SK-N-SH (cell line): ENCODE measurements at regions not wholly inside any gene's neighbourhood (a gene's known extent, or its start where the extent isn't known, plus 50 kb on each side); places are given as distances from the start of the nearest gene placed in this dataset.

ENCODE experiments used
- CTCF ChIA-PET: fragments of 300-600, 350-600 bp; formaldehyde crosslinking; extraction: SDS; loops from one replicate; lab custom pipeline; 2021; lab: Yijun Ruan, JAX
- POLR2A ChIA-PET: fragments of 350-600 bp; sonication (Branson Sonifier 250); formaldehyde crosslinking; extraction: SDS; loops from one replicate; lab custom pipeline; 2020; ENCODE audit warnings: antibody characterized with exemption, inconsistent platforms; lab: Yijun Ruan, JAX
- DNase-seq: peaks from one replicate; pipeline ENCODE4 v3.0.0; 2012
- H2AFZ ChIP-seq: fragments of 200-600 bp; sonication (generic); 2 replicates; pipeline ENCODE4 v1.8.1; 2016; ENCODE audit warnings: antibody characterized with exemption, mild to moderate bottlenecking, low read depth
- H3F3A ChIP-seq: fragments of 200-600 bp; sonication (generic); replicated peaks from 2 replicates; pipeline ENCODE3; 2016; ENCODE audit warnings: antibody characterized with exemption, mild to moderate bottlenecking; ENCODE audit not compliant: insufficient read depth
- H3K27ac ChIP-seq, 2 experiments: fragments of 200-500 bp in 1 of 2; fragments of 200-600 bp in 1 of 2; sonication (Bioruptor generic) in 1 of 2; sonication (generic), shearing (Covaris generic) in 1 of 2; 2 replicates each; pipeline versions ENCODE4 v1.5.1 to v1.6.1; 2014 to 2016; ENCODE audit warnings: low read depth in 2 of 2, inconsistent platforms in 1 of 2, low read length in 1 of 2, mild to moderate bottlenecking in 1 of 2, mixed read lengths in 1 of 2
- H3K27me3 ChIP-seq: fragments of 200-600 bp; sonication (generic), shearing (Covaris generic); 2 replicates; pipeline ENCODE4 v1.6.1; 2016; ENCODE audit warnings: mixed run types; ENCODE audit not compliant: insufficient read depth
- H3K36me3 ChIP-seq, 2 experiments: fragments of 200-500 bp in 1 of 2; fragments of 200-600 bp in 1 of 2; sonication (Bioruptor generic) in 1 of 2; sonication (generic) in 1 of 2; replicated peaks in 1 of 2; 2 replicates each; pipeline versions ENCODE3 to v1.5.1; 2014 to 2016; ENCODE audit warnings: low read length in 1 of 2, mild to moderate bottlenecking in 1 of 2; ENCODE audit not compliant: insufficient read depth in 2 of 2, control insufficient read depth in 1 of 2
- H3K4me1 ChIP-seq, 2 experiments: fragments of 200-500 bp in 1 of 2; fragments of 200-600 bp in 1 of 2; sonication (Bioruptor generic) in 1 of 2; sonication (generic), shearing (Covaris generic) in 1 of 2; 2 replicates each; pipeline versions ENCODE4 v1.5.1 to v1.6.1; 2014 to 2016; ENCODE audit warnings: low read depth in 1 of 2, low read length in 1 of 2, mixed run types in 1 of 2; ENCODE audit not compliant: insufficient read depth in 2 of 2, control insufficient read depth in 1 of 2
- H3K4me2 ChIP-seq: fragments of 200-600 bp; sonication (generic), shearing (Covaris generic); 2 replicates; pipeline ENCODE4 v1.6.1; 2017; ENCODE audit warnings: mixed run types
- H3K4me3 ChIP-seq, 2 experiments: fragments of 200-500 bp in 1 of 2; fragments of 200-600 bp in 1 of 2; sonication (Bioruptor generic) in 1 of 2; sonication (generic), shearing (Covaris generic) in 1 of 2; 2 replicates each; pipeline versions ENCODE4 v1.5.1 to v1.8.1; 2014 to 2016; ENCODE audit warnings: low read depth in 2 of 2, inconsistent platforms in 1 of 2, low read length in 1 of 2, mild to moderate bottlenecking in 1 of 2, mixed read lengths in 1 of 2, moderate library complexity in 1 of 2
- H3K79me2 ChIP-seq: fragments of 200-600 bp; sonication (generic); 2 replicates; pipeline ENCODE4 v1.8.1; 2017; ENCODE audit warnings: mild to moderate bottlenecking; ENCODE audit not compliant: insufficient read depth
- H3K9ac ChIP-seq: fragments of 200-600 bp; sonication (generic); 2 replicates; pipeline ENCODE4 v1.6.1; 2017; ENCODE audit warnings: mixed run types
- H3K9me2 ChIP-seq: fragments of 200-600 bp; sonication (generic); 2 replicates; pipeline ENCODE4 v1.6.1; 2017; ENCODE audit warnings: mixed run types
- H3K9me3 ChIP-seq: fragments of 200-600 bp; sonication (generic); 2 replicates; pipeline ENCODE4 v1.6.1; 2017; ENCODE audit warnings: mixed run types, mild to moderate bottlenecking, moderate library complexity
- H4K20me1 ChIP-seq: fragments of 200-600 bp; sonication (generic); 2 replicates; pipeline ENCODE4 v1.6.1; 2017; ENCODE audit warnings: mild to moderate bottlenecking, mixed run types; ENCODE audit not compliant: insufficient read depth
- CHD2 ChIP-seq: fragments of 150-350 bp; IDR thresholded peaks from 2 replicates; pipeline ENCODE4 v1.6.1; 2018; ENCODE audit warnings: low read length; ENCODE audit not compliant: partially characterized antibody
- EP300 ChIP-seq, 2 experiments: IDR thresholded peaks; 2 replicates each; pipeline versions ENCODE4 v1.4.0 to v1.6.1; 2012; ENCODE audit warnings: borderline replicate concordance in 1 of 2, low read depth in 1 of 2, low read length in 1 of 2
- FOXJ3 ChIP-seq: sonication (generic); formaldehyde crosslinking; IDR thresholded peaks from 2 replicates; pipeline ENCODE4 v1.5.1; 2020; ENCODE audit warnings: mild to moderate bottlenecking, missing genetic modification reagents
- FOXM1 ChIP-seq: IDR thresholded peaks from 2 replicates; pipeline ENCODE4 v1.4.0; 2012; ENCODE audit warnings: low read depth, mild to moderate bottlenecking
- GATA2 ChIP-seq: sonication (generic); formaldehyde crosslinking; IDR thresholded peaks from 2 replicates; pipeline ENCODE4 v1.5.0; 2020; ENCODE audit warnings: mild to moderate bottlenecking, missing genetic modification reagents
- JUND ChIP-seq: IDR thresholded peaks from 2 replicates; pipeline ENCODE4 v1.4.0; 2012
- NFIC ChIP-seq: IDR thresholded peaks from 2 replicates; pipeline ENCODE4 v1.4.0; 2012; ENCODE audit warnings: borderline replicate concordance
- POLR2AphosphoS5 ChIP-seq: IDR thresholded peaks from 2 replicates; pipeline ENCODE4 v1.6.1; 2012; ENCODE audit warnings: low read depth, low read length
- RAD21 ChIP-seq: IDR thresholded peaks from 2 replicates; pipeline ENCODE4 v1.6.1; 2012; ENCODE audit warnings: mild to moderate bottlenecking, low read length
- RCOR1 ChIP-seq: fragments of 150-350 bp; IDR thresholded peaks from 2 replicates; pipeline ENCODE4 v1.6.1; 2017; ENCODE audit warnings: antibody characterized with exemption, low read length
- TCF12 ChIP-seq: IDR thresholded peaks from 2 replicates; pipeline ENCODE4 v1.4.0; 2012
- WGBS: methylation state at CpG from one replicate; pipeline ENCODE4 v1.1.6; 2017; ENCODE audit warnings: low lambda C conversion rate; 5-methylcytosine and 5-hydroxymethylcytosine counted together
- TF ChIP-seq, protein P1 (sequence below): IDR thresholded peaks from 2 replicates; pipeline ENCODE4; 2012
- TF ChIP-seq, protein P2 (sequence below): IDR thresholded peaks from 2 replicates; pipeline ENCODE4 v1.4.0; 2012; ENCODE audit warnings: low read depth
- TF ChIP-seq, protein P3 (sequence below): IDR thresholded peaks from 2 replicates; pipeline ENCODE4 v1.4.0; 2012; ENCODE audit warnings: low read depth, borderline replicate concordance
- TF ChIP-seq, protein P4 (sequence below): IDR thresholded peaks from 2 replicates; pipeline ENCODE4 v1.4.0; 2012; ENCODE audit warnings: low read depth, borderline replicate concordance
- TF ChIP-seq, protein P5 (sequence below): IDR thresholded peaks from 2 replicates; pipeline ENCODE4 v1.6.1; 2012; ENCODE audit warnings: mild to moderate bottlenecking, low read depth, low read length, moderate library complexity
- TF ChIP-seq, protein P6 (sequence below): fragments of 150-350 bp; IDR thresholded peaks from 2 replicates; pipeline ENCODE4 v1.6.1; 2016; ENCODE audit warnings: mild to moderate bottlenecking, low read depth, low read length

DNA sequence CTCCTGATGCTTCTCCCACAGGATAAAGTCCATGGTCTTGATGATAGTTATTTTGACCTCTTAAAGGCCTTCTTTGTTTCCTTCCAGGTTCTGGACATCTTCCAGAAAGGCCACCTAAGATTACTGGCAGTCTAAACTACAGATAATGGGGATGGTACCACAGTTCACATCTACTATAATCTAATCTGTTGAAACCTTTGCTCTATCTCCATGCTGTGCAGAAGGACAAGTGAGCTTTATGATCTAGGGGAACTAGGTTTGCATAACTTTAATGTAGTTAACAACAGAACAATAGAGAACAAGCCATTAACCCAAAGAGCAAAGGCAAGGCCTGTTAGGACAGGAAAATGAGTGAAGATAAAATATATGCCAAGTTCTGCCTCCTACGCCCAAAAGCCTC is 103.9 kb upstream of the KLHL13 start (continued):
- TF ChIP-seq, protein P1, sequence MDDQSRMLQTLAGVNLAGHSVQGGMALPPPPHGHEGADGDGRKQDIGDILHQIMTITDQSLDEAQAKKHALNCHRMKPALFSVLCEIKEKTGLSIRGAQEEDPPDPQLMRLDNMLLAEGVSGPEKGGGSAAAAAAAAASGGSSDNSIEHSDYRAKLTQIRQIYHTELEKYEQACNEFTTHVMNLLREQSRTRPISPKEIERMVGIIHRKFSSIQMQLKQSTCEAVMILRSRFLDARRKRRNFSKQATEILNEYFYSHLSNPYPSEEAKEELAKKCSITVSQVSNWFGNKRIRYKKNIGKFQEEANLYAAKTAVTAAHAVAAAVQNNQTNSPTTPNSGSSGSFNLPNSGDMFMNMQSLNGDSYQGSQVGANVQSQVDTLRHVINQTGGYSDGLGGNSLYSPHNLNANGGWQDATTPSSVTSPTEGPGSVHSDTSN: no peak
- TF ChIP-seq, protein P2, sequence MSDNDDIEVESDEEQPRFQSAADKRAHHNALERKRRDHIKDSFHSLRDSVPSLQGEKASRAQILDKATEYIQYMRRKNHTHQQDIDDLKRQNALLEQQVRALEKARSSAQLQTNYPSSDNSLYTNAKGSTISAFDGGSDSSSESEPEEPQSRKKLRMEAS: no peak

DNA sequence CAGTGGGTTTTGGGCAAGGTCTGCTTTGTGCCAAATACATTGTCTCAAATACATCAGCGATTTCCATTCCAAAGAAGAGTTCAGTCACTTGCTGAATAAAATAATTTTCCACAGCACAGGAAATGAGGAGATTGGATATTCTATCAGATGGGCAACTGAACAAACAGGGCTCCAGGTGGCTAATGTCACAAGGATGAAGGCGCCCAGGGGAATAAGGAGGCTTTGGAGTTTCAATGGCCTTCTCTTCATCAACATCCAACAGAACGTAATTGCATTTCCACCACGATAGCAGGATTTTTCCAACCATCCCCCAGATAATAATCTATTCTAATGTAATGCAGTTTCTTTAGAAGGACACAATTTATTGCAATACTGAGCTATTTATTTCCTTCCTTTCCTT is 104.7 kb upstream of the KLHL13 start:
- H3K36me3 ChIP-seq: no peaks in the 10 kb centered on the region
- ChIA-PET CTCF (interaction anchor here (1.1 to 1.5 kb wide), 4 partner anchors 30 to 221 kb away, joined by 3 to 5 read pairs (median 4); partner anchors contain the start of gene KLHL13), POLR2A (interaction anchor here (1.3 to 1.5 kb wide), 2 partner anchors 32 to 105 kb away, joined by 7 to 10 read pairs; partner anchors contain the start of gene KLHL13)
- no peaks in the 10 kb centered on the region for H3K79me2 ChIP-seq
- DNase-seq: peak; percentile 30
- TF ChIP-seq FOXJ3 (peak; percentile 73; the same call in 1 of the 2 replicates), JUND (no peak), EP300 (IDR thresholded peaks at IDR 0.05; ENCODE audit: borderline replicate concordance in 1 of 2, low read depth in 1 of 2, low read length in 1 of 2) (peak; percentile 47 to 97; a peak in 3 of 4 replicates), POLR2AphosphoS5 (0 out of 2 replicates have a peak, but pooled peaks have one; percentile 16), CHD2 (peak; percentile 76), NFIC (peak; percentile 71), RAD21 (peak; percentile 34), RCOR1 (peak; percentile 86), GATA2 (CRISPR knock-in tag) (peak; percentile 92), TCF12 (peak; percentile 52; the same call in 1 of the 2 replicates), FOXM1 (no peak)
- TF ChIP-seq, protein P3, sequence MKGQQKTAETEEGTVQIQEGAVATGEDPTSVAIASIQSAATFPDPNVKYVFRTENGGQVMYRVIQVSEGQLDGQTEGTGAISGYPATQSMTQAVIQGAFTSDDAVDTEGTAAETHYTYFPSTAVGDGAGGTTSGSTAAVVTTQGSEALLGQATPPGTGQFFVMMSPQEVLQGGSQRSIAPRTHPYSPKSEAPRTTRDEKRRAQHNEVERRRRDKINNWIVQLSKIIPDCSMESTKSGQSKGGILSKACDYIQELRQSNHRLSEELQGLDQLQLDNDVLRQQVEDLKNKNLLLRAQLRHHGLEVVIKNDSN: no peak
- TF ChIP-seq, protein P4, sequence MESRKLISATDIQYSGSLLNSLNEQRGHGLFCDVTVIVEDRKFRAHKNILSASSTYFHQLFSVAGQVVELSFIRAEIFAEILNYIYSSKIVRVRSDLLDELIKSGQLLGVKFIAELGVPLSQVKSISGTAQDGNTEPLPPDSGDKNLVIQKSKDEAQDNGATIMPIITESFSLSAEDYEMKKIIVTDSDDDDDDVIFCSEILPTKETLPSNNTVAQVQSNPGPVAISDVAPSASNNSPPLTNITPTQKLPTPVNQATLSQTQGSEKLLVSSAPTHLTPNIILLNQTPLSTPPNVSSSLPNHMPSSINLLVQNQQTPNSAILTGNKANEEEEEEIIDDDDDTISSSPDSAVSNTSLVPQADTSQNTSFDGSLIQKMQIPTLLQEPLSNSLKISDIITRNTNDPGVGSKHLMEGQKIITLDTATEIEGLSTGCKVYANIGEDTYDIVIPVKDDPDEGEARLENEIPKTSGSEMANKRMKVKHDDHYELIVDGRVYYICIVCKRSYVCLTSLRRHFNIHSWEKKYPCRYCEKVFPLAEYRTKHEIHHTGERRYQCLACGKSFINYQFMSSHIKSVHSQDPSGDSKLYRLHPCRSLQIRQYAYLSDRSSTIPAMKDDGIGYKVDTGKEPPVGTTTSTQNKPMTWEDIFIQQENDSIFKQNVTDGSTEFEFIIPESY: no peak
- TF ChIP-seq, protein P5, sequence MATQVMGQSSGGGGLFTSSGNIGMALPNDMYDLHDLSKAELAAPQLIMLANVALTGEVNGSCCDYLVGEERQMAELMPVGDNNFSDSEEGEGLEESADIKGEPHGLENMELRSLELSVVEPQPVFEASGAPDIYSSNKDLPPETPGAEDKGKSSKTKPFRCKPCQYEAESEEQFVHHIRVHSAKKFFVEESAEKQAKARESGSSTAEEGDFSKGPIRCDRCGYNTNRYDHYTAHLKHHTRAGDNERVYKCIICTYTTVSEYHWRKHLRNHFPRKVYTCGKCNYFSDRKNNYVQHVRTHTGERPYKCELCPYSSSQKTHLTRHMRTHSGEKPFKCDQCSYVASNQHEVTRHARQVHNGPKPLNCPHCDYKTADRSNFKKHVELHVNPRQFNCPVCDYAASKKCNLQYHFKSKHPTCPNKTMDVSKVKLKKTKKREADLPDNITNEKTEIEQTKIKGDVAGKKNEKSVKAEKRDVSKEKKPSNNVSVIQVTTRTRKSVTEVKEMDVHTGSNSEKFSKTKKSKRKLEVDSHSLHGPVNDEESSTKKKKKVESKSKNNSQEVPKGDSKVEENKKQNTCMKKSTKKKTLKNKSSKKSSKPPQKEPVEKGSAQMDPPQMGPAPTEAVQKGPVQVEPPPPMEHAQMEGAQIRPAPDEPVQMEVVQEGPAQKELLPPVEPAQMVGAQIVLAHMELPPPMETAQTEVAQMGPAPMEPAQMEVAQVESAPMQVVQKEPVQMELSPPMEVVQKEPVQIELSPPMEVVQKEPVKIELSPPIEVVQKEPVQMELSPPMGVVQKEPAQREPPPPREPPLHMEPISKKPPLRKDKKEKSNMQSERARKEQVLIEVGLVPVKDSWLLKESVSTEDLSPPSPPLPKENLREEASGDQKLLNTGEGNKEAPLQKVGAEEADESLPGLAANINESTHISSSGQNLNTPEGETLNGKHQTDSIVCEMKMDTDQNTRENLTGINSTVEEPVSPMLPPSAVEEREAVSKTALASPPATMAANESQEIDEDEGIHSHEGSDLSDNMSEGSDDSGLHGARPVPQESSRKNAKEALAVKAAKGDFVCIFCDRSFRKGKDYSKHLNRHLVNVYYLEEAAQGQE: no peak
- TF ChIP-seq, protein P1: peak; percentile 36; the same call in 1 of the 2 replicates
- TF ChIP-seq, protein P6, sequence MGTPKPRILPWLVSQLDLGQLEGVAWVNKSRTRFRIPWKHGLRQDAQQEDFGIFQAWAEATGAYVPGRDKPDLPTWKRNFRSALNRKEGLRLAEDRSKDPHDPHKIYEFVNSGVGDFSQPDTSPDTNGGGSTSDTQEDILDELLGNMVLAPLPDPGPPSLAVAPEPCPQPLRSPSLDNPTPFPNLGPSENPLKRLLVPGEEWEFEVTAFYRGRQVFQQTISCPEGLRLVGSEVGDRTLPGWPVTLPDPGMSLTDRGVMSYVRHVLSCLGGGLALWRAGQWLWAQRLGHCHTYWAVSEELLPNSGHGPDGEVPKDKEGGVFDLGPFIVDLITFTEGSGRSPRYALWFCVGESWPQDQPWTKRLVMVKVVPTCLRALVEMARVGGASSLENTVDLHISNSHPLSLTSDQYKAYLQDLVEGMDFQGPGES: no peak
- peaks cover 4 to 19% of the 10 kb centered on the region in 2 experiments; a peak in 3 of 4 replicates for H3K4me1 ChIP-seq
- H3K27me3 ChIP-seq: no peaks in the 10 kb centered on the region
- peak overlapping the region; percentile 33; the same call in 1 of the 2 replicates for H3K4me2 ChIP-seq
- H4K20me1 ChIP-seq: no peaks in the 10 kb centered on the region
- H3K9me2 ChIP-seq: no peaks in the 10 kb centered on the region
- peak overlapping the region; percentile 32; the same call in 1 of the 2 replicates for H3K9ac ChIP-seq
- H3K27ac ChIP-seq: peak overlapping the region; percentile 86 to 99
- WGBS: 8% methylated on average over 4 of the region's 4 CpGs
- H3F3A ChIP-seq: peaks cover 17% of the 10 kb centered on the region
- no peak overlapping the region for H3K4me3 ChIP-seq
- no peaks in the 10 kb centered on the region for H3K9me3 ChIP-seq
- H2AFZ ChIP-seq: peak overlapping the region; percentile 9; the same call in 1 of the 2 replicates
